Myocyte (in vitro differentiated cells): ENCODE measurements at regions not wholly inside any gene's neighbourhood (a gene's known extent, or its start where the extent isn't known, plus 50 kb on each side); places are given as distances from the start of the nearest gene placed in this dataset.

Experiments used
- DNase-seq: peaks from one replicate; pipeline ENCODE4 v3.0.0-alpha.2; 2012; ENCODE audit warnings: low read depth

GRCh38 chr22:34973016-34973415, 92.9 kb upstream of the ISX start:
- DNase-seq = no peak

GRCh38 chr22:34973926-34974325, 92.0 kb upstream of the ISX start:
- no peak for DNase-seq

- no peak for DNase-seq
Measured at GRCh38 chr22:34975721-34976120, 90.2 kb upstream of the ISX start.

GRCh38 chr22:34976474-34976873, 89.5 kb upstream of the ISX start:
- DNase-seq = no peak

- no peak for DNase-seq
Measured at GRCh38 chr22:34976886-34977285, 89.1 kb upstream of the ISX start.

GRCh38 chr22:34986523-34986922, 79.4 kb upstream of the ISX start:
- no peak for DNase-seq

- no peak for DNase-seq
Measured at GRCh38 chr22:34992672-34993071, 73.3 kb upstream of the ISX start.

GRCh38 chr22:34993548-34993947, 72.4 kb upstream of the ISX start:
- DNase-seq = no peak

- no peak for DNase-seq
Measured at GRCh38 chr22:34997633-34998299, 68.2 kb upstream of the ISX start.

- DNase-seq = no peak
Measured at GRCh38 chr22:34998921-34999320, 67.0 kb upstream of the ISX start.

- no peak for DNase-seq
Measured at GRCh38 chr22:35008213-35008612, 57.7 kb upstream of the ISX start.

GRCh38 chr22:35010543-35010942, 55.4 kb upstream of the ISX start:
- no peak for DNase-seq

GRCh38 chr22:35014812-35015211, 51.1 kb upstream of the ISX start:
- DNase-seq = no peak
